ENCODE measurements at regions not wholly inside any gene's neighbourhood (a gene's known extent, or its start where the extent isn't known, plus 50 kb on each side); places are given as distances from the start of the nearest gene placed in this dataset.

DNA sequence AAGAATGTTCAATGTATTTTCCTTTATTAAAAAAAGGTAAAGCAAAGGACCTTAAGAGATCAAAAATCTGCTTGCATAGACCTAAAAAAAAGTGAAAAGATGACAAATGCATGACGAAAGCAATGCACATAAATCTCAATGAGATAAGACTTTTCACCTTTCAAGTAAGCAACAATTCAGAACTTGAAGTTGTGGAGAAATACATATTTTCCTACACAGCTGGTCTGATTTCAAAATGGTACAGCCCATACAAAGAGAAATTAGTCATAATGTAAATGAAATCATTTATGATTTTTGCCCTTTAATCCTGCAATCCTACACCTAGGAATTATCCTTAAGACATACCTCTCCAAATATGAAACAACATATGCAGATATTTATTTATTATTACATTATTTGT lies 568.0 kb downstream of the ANXA1 start:
- no peaks in the 10 kb centered on the region for H3K4me1 ChIP-seq (ENCODE audit: insufficient read depth, low read length, poor library complexity, severe bottlenecking)
- no peaks in the 10 kb centered on the region for H3K36me3 ChIP-seq (ENCODE audit: insufficient read depth, low read length)
- no peaks in the 10 kb centered on the region for H4K20me1 ChIP-seq (ENCODE audit: insufficient read depth, low read length, poor library complexity, severe bottlenecking)
- no peak overlapping the region for H3K4me2 ChIP-seq (ENCODE audit: low read depth, low read length, poor library complexity, severe bottlenecking)
- no peaks in the 10 kb centered on the region for H3K9me2 ChIP-seq (replicated peaks; ENCODE audit: low read depth, low read length)
- H3K9ac ChIP-seq (ENCODE audit: low read depth, low read length, poor library complexity, severe bottlenecking), result no peak overlapping the region
- no peak for TF ChIP-seq EZH2phosphoT487 (IDR thresholded peaks at IDR 0.05; ENCODE audit: borderline replicate concordance)
- TF ChIP-seq, protein P1, sequence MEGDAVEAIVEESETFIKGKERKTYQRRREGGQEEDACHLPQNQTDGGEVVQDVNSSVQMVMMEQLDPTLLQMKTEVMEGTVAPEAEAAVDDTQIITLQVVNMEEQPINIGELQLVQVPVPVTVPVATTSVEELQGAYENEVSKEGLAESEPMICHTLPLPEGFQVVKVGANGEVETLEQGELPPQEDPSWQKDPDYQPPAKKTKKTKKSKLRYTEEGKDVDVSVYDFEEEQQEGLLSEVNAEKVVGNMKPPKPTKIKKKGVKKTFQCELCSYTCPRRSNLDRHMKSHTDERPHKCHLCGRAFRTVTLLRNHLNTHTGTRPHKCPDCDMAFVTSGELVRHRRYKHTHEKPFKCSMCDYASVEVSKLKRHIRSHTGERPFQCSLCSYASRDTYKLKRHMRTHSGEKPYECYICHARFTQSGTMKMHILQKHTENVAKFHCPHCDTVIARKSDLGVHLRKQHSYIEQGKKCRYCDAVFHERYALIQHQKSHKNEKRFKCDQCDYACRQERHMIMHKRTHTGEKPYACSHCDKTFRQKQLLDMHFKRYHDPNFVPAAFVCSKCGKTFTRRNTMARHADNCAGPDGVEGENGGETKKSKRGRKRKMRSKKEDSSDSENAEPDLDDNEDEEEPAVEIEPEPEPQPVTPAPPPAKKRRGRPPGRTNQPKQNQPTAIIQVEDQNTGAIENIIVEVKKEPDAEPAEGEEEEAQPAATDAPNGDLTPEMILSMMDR (conservative IDR thresholded peaks at IDR 0.05; ENCODE audit: low read length), result no peak
- no peak overlapping the region for H2AFZ ChIP-seq (ENCODE audit: low read length)
- H3K9me3 ChIP-seq (ENCODE audit: insufficient read depth, low read depth, low read length), result no peaks in the 10 kb centered on the region
- H3K4me3 ChIP-seq (ENCODE audit: low read length, poor library complexity, severe bottlenecking), result no peak overlapping the region
- no peaks in the 10 kb centered on the region for H3K27me3 ChIP-seq (ENCODE audit: insufficient read depth, low read length, poor library complexity, severe bottlenecking)
- H3K79me2 ChIP-seq (ENCODE audit: insufficient read depth, low read length), result no peaks in the 10 kb centered on the region
- H3F3A ChIP-seq (ENCODE audit: low read depth), result no peaks in the 10 kb centered on the region

DNA sequence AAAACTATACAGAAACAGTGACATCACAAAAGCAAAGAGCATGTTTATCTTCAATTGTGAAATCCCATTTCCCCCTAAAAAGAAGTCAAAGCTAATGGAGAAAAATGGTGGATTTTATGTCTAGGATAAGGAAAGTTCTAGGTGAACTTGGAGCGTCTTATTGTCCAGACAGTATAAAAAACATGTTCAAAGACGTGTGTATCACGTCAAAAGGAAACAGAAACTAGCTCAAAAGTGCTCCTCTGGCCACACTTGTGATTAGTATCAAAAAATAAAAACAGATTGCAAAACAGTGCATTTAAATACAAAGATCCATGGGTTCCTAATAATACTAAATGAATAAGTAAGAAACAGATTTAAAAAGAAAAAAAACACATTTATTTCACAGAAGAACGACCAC lies 568.9 kb downstream of the ANXA1 start:
- no peaks in the 10 kb centered on the region for H4K20me1 ChIP-seq (ENCODE audit: insufficient read depth, low read length, poor library complexity, severe bottlenecking)
- H3K9me2 ChIP-seq (replicated peaks; ENCODE audit: low read depth, low read length), result no peaks in the 10 kb centered on the region
- H3K4me1 ChIP-seq (ENCODE audit: insufficient read depth, low read length, poor library complexity, severe bottlenecking), result no peaks in the 10 kb centered on the region
- no peaks in the 10 kb centered on the region for H3K36me3 ChIP-seq (ENCODE audit: insufficient read depth, low read length)
- no peak overlapping the region for H3K4me2 ChIP-seq (ENCODE audit: low read depth, low read length, poor library complexity, severe bottlenecking)
- H3F3A ChIP-seq (ENCODE audit: low read depth), result no peaks in the 10 kb centered on the region
- H3K4me3 ChIP-seq (ENCODE audit: low read length, poor library complexity, severe bottlenecking), result no peak overlapping the region
- no peaks in the 10 kb centered on the region for H3K9me3 ChIP-seq (ENCODE audit: insufficient read depth, low read depth, low read length)
- no peaks in the 10 kb centered on the region for H3K79me2 ChIP-seq (ENCODE audit: insufficient read depth, low read length)
- H3K9ac ChIP-seq (ENCODE audit: low read depth, low read length, poor library complexity, severe bottlenecking), result no peak overlapping the region
- TF ChIP-seq EZH2phosphoT487 (IDR thresholded peaks at IDR 0.05; ENCODE audit: borderline replicate concordance), result no peak
- TF ChIP-seq, protein P1 (conservative IDR thresholded peaks at IDR 0.05; ENCODE audit: low read length), result no peak
- H3K27me3 ChIP-seq (ENCODE audit: insufficient read depth, low read length, poor library complexity, severe bottlenecking), result no peaks in the 10 kb centered on the region
- 0 out of 2 replicates have a peak overlapping the region, but pooled peaks have one; percentile 6 for H2AFZ ChIP-seq (ENCODE audit: low read length)

DNA sequence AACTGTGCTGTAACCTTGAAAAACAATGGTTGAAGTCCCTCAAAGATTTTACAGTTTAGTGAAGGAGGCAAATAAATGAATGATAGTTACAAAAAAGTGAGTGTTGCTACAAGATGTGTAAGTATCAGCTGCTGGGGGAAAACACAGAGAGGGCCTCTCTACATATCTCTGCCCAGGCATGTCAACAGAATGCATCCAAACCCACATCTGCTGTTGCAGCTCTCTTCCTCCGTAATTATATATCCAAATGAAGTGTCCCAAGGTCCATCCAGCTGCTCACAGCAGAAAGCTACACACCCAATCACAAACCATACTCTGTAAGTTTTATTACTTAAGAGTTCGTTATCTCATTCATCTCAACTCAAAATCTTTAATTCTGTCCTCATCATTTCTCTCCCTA lies 584.6 kb downstream of the ANXA1 start:
- Histone ChIP-seq H3K4me3 (ENCODE audit: low read length, poor library complexity, severe bottlenecking) (no peak overlapping the region), H2AFZ (ENCODE audit: low read length) (no peak overlapping the region), H4K20me1 (ENCODE audit: insufficient read depth, low read length, poor library complexity, severe bottlenecking) (no peaks in the 10 kb centered on the region), H3K79me2 (ENCODE audit: insufficient read depth, low read length) (no peaks in the 10 kb centered on the region), H3K9ac (ENCODE audit: low read depth, low read length, poor library complexity, severe bottlenecking) (no peak overlapping the region), H3K9me3 (ENCODE audit: insufficient read depth, low read depth, low read length) (no peaks in the 10 kb centered on the region), H3F3A (ENCODE audit: low read depth) (no peaks in the 10 kb centered on the region), H3K4me2 (ENCODE audit: low read depth, low read length, poor library complexity, severe bottlenecking) (no peak overlapping the region), H3K4me1 (ENCODE audit: insufficient read depth, low read length, poor library complexity, severe bottlenecking) (no peaks in the 10 kb centered on the region), H3K9me2 (replicated peaks; ENCODE audit: low read depth, low read length) (no peaks in the 10 kb centered on the region), H3K36me3 (ENCODE audit: insufficient read depth, low read length) (no peaks in the 10 kb centered on the region), H3K27me3 (ENCODE audit: insufficient read depth, low read length, poor library complexity, severe bottlenecking) (no peaks in the 10 kb centered on the region)
- TF ChIP-seq, protein P1 (conservative IDR thresholded peaks at IDR 0.05; ENCODE audit: low read length), result no peak
- no peak for TF ChIP-seq EZH2phosphoT487 (IDR thresholded peaks at IDR 0.05; ENCODE audit: borderline replicate concordance)

Measured in Loucy (cell line).